Lower leg skin (tissue), 4 donors: ENCODE measurements at regions not wholly inside any gene's neighbourhood (a gene's known extent, or its start where the extent isn't known, plus 50 kb on each side); places are given as distances from the start of the nearest gene placed in this dataset.

Experiments used
- DNase-seq, 2 donors: peaks; one replicate each; pipeline ENCODE4 v3.0.0-alpha.2; 2019; ENCODE audit warnings: low spot score in 2 of 2
- H3K4me3 ChIP-seq: fragments of 200-600 bp; sonication (generic); 2 replicates; pipeline ENCODE4 v1.5.1; 2017; ENCODE audit warnings: mild to moderate bottlenecking, low read depth; ENCODE audit not compliant: poor library complexity, severe bottlenecking
- CTCF ChIP-seq, 3 donors: fragments of 450-650 bp; IDR thresholded peaks; one replicate each; pipeline ENCODE4 v1.5.1; 2016; ENCODE audit warnings: antibody characterized with exemption in 3 of 3, mild to moderate bottlenecking in 3 of 3, moderate library complexity in 2 of 3
- POLR2A ChIP-seq, 2 donors: fragments of 450-650 bp; IDR thresholded peaks; one replicate each; pipeline ENCODE4 v1.6.1; 2016 to 2017; ENCODE audit warnings: antibody characterized with exemption in 2 of 2, mild to moderate bottlenecking in 1 of 2, moderate library complexity in 1 of 2
- WGBS, 2 donors: methylation state at CpG; one replicate each; pipeline ENCODE4 v1.1.5; 2018; 5-methylcytosine and 5-hydroxymethylcytosine counted together
- intact Hi-C: fragments of 100-400 bp; cut with DNase I; formaldehyde crosslinking; loops from one replicate; pipeline ENCODE4 v1.15.0; 2023; ENCODE audit warnings: low total_unique reads

- DNase-seq, result no peak
- WGBS, 2 donors, result 70 to 75% methylated on average over 3 of the region's 3 CpGs
- no peak for TF ChIP-seq CTCF (IDR thresholded peaks at IDR 0.05)
- TF ChIP-seq POLR2A (IDR thresholded peaks at IDR 0.05), result no peak
- intact Hi-C loops, result no loop called here
- H3K4me3 ChIP-seq, result no peak overlapping the region
Observed at GRCh38 chr6:104559435-104560202, 300.1 kb downstream of the HACE1 start.

- DNase-seq, result no peak
- TF ChIP-seq CTCF (IDR thresholded peaks at IDR 0.05) (no peak), POLR2A (IDR thresholded peaks at IDR 0.05) (no peak)
- intact Hi-C loops, result no loop called here
- WGBS, 2 donors, result 39 to 44% methylated on average over 3 of the region's 3 CpGs
- H3K4me3 ChIP-seq, result no peak overlapping the region
Observed at GRCh38 chr6:104558746-104559145, 301.0 kb downstream of the HACE1 start.

- TF ChIP-seq CTCF (IDR thresholded peaks at IDR 0.05) (no peak), POLR2A (IDR thresholded peaks at IDR 0.05) (no peak)
- 58 to 61% methylated on average over 4 of the region's 4 CpGs for WGBS, 2 donors
- H3K4me3 ChIP-seq, result no peak overlapping the region
- intact Hi-C loops, result no loop called here
- no peak for DNase-seq
Observed at GRCh38 chr6:104548297-104548696, 311.4 kb downstream of the HACE1 start.

- no peak for TF ChIP-seq POLR2A (IDR thresholded peaks at IDR 0.05)
- TF ChIP-seq CTCF (IDR thresholded peaks at IDR 0.05), result no peak
- H3K4me3 ChIP-seq, result no peak overlapping the region
- no peak for DNase-seq
- intact Hi-C loops, result no loop called here
- WGBS, 2 donors, result 78 to 85% methylated on average over 1 of the region's 1 CpG
Observed at GRCh38 chr6:104541411-104541810, 318.3 kb downstream of the HACE1 start.

GRCh38 chr6:104540743-104541142 lies 319.0 kb downstream of the HACE1 start:
- no peak for DNase-seq
- intact Hi-C loops, result no loop called here
- no peak overlapping the region for H3K4me3 ChIP-seq
- TF ChIP-seq CTCF (IDR thresholded peaks at IDR 0.05) (no peak), POLR2A (IDR thresholded peaks at IDR 0.05) (no peak)

- no peak overlapping the region for H3K4me3 ChIP-seq
- intact Hi-C loops, result no loop called here
- DNase-seq, result no peak
- TF ChIP-seq POLR2A (IDR thresholded peaks at IDR 0.05) (no peak), CTCF (IDR thresholded peaks at IDR 0.05) (no peak)
Observed at GRCh38 chr6:104539173-104539572, 320.5 kb downstream of the HACE1 start.
